AG09309 (cell line): ENCODE measurements at regions not wholly inside any gene's neighbourhood (a gene's known extent, or its start where the extent isn't known, plus 50 kb on each side); places are given as distances from the start of the nearest gene placed in this dataset.

Source experiments
- DNase-seq: peaks from one replicate; pipeline ENCODE4 v3.0.0-alpha.2; 2010; ENCODE audit warnings: low read depth
- H3K4me3 ChIP-seq: 2 replicates; pipeline ENCODE4 v1.5.1; 2011; ENCODE audit warnings: mild to moderate bottlenecking, low read depth, low read length, moderate library complexity; ENCODE audit not compliant: control insufficient read depth
- TF ChIP-seq, protein P1 (sequence below): IDR thresholded peaks from 2 replicates; pipeline ENCODE4 v1.5.1; 2011; ENCODE audit warnings: mild to moderate bottlenecking, low read depth, low read length, inconsistent platforms; ENCODE audit not compliant: insufficient read depth, control insufficient read depth; ENCODE audit errors: missing control alignments

DNA sequence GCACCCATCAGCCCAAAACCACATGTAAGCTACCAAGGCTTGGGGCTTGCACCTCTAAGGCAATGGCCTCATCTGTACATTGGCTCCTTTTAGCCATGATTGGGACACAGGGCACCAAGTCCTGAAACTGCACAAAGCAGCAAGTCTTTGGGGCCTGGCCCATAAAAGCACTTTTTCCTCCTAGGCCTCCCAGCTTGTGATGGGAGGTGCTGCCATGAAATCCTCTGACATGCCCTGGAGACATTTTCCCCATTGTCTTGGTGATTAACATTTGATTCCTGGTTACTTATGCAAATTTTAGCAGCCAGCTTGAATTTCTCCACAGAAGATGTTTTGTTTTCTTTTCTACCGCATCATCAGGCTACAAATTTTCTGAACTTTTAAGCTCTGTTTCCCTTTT, 58.5 kb upstream of the PABPC4L start:
- no peak overlapping the region for H3K4me3 ChIP-seq
- DNase-seq: no peak
- TF ChIP-seq, protein P1, sequence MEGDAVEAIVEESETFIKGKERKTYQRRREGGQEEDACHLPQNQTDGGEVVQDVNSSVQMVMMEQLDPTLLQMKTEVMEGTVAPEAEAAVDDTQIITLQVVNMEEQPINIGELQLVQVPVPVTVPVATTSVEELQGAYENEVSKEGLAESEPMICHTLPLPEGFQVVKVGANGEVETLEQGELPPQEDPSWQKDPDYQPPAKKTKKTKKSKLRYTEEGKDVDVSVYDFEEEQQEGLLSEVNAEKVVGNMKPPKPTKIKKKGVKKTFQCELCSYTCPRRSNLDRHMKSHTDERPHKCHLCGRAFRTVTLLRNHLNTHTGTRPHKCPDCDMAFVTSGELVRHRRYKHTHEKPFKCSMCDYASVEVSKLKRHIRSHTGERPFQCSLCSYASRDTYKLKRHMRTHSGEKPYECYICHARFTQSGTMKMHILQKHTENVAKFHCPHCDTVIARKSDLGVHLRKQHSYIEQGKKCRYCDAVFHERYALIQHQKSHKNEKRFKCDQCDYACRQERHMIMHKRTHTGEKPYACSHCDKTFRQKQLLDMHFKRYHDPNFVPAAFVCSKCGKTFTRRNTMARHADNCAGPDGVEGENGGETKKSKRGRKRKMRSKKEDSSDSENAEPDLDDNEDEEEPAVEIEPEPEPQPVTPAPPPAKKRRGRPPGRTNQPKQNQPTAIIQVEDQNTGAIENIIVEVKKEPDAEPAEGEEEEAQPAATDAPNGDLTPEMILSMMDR: no peak
